ENCODE measurements at regions not wholly inside any gene's neighbourhood (a gene's known extent, or its start where the extent isn't known, plus 50 kb on each side); places are given as distances from the start of the nearest gene placed in this dataset.

DNA sequence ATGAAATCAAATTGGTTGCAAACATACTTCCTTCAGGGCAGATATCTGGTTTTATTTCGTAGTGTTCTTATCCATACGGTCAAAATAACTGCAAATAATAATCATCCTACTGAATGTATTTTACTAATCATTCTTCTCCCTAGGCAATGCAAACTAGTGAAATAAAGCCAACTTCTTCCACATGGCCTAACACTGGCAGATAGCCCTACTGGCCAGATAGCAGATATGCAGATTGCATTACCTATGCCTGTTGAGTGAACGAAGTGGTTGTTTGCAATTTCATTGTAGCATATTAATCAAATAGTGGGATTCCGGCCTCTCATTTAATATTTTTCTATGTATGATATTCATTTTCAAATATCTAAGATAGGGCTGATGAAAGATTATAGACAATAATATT is 116.2 kb downstream of the CENPF start:
- POLR2A ChIA-PET (ENCODE audit: unreplicated experiment): no interaction called here
- no peaks in the 10 kb centered on the region for H3F3A ChIP-seq (ENCODE audit: low read length, unreplicated experiment)
- no peaks in the 10 kb centered on the region for H3K79me2 ChIP-seq (ENCODE audit: low read length)
- no peak overlapping the region for H3K27ac ChIP-seq (ENCODE audit: low read length)
- no peaks in the 10 kb centered on the region for H3K36me3 ChIP-seq (ENCODE audit: low read depth, low read length)
- H3K4me3 ChIP-seq (ENCODE audit: low read length): no peak overlapping the region
- no TSS peak for BruUV-seq (replicated peaks)
- no peak overlapping the region for H3K4me2 ChIP-seq (ENCODE audit: low read length)
- H3K4me1 ChIP-seq (ENCODE audit: insufficient read depth, low read length): peaks cover 25% of the 10 kb centered on the region
- no peaks in the 10 kb centered on the region for H3K9me2 ChIP-seq (replicated peaks; ENCODE audit: low read length)
- H3K9me3 ChIP-seq (ENCODE audit: low read length): no peaks in the 10 kb centered on the region
- H3K27me3 ChIP-seq (ENCODE audit: low read length): no peaks in the 10 kb centered on the region
- ATAC-seq: peak; percentile 42
- H2AFZ ChIP-seq (ENCODE audit: low read length): no peak overlapping the region
- H3K9ac ChIP-seq (ENCODE audit: low read length): no peak overlapping the region
- intact Hi-C loops (cut with micrococcal nuclease): no loop called here
- no peaks in the 10 kb centered on the region for H4K20me1 ChIP-seq (ENCODE audit: low read length)
- CTCF ChIA-PET: no interaction called here
- peak; percentile 31 for DNase-seq
- peak; percentile 46 for TF ChIP-seq CTCF (conservative IDR thresholded peaks at IDR 0.05; ENCODE audit: low read depth, low read length)
- TF ChIP-seq EZH2 (IDR thresholded peaks at IDR 0.05; ENCODE audit: low read length, unreplicated experiment): no peak

DNA sequence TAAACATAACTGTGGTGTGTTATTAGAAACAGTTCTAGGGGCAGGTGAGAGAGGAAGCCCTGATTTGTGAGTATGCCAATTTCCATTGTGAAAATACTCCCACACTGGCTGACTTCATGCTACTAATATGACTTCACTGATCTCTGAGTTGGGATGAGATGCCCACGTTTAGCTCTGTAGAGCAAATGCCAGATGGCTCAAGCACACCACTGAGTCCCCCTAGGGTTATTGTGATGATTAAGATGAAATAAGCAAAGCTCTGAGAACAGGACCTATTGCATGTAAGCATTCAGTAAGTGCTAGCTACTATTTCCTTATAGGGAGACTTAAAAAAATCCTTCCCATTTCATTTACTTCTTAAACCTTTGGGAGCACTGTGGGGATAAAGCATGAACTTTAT is 117.6 kb downstream of the CENPF start:
- H3K9ac ChIP-seq (ENCODE audit: low read length): no peak overlapping the region
- no peaks in the 10 kb centered on the region for H3K9me2 ChIP-seq (replicated peaks; ENCODE audit: low read length)
- H3K36me3 ChIP-seq (ENCODE audit: low read depth, low read length): no peaks in the 10 kb centered on the region
- no peak for ATAC-seq
- H3K9me3 ChIP-seq (ENCODE audit: low read length): no peaks in the 10 kb centered on the region
- H2AFZ ChIP-seq (ENCODE audit: low read length): no peak overlapping the region
- peaks cover 25% of the 10 kb centered on the region for H3K4me1 ChIP-seq (ENCODE audit: insufficient read depth, low read length)
- no peaks in the 10 kb centered on the region for H3K79me2 ChIP-seq (ENCODE audit: low read length)
- H3K4me2 ChIP-seq (ENCODE audit: low read length): no peak overlapping the region
- no TSS peak for BruUV-seq (replicated peaks)
- no peaks in the 10 kb centered on the region for H3F3A ChIP-seq (ENCODE audit: low read length, unreplicated experiment)
- H3K4me3 ChIP-seq (ENCODE audit: low read length): no peak overlapping the region
- H3K27ac ChIP-seq (ENCODE audit: low read length): no peak overlapping the region
- ChIA-PET CTCF (no interaction called here), POLR2A (ENCODE audit: unreplicated experiment) (no interaction called here)
- TF ChIP-seq EZH2 (IDR thresholded peaks at IDR 0.05; ENCODE audit: low read length, unreplicated experiment) (no peak), EZH2phosphoT487 (IDR thresholded peaks at IDR 0.05; ENCODE audit: borderline replicate concordance, low read length) (no peak), CTCF (conservative IDR thresholded peaks at IDR 0.05; ENCODE audit: low read depth, low read length) (no peak)
- no peaks in the 10 kb centered on the region for H3K27me3 ChIP-seq (ENCODE audit: low read length)
- H4K20me1 ChIP-seq (ENCODE audit: low read length): no peaks in the 10 kb centered on the region
- intact Hi-C loops (cut with micrococcal nuclease): no loop called here
- DNase-seq: no peak

DNA sequence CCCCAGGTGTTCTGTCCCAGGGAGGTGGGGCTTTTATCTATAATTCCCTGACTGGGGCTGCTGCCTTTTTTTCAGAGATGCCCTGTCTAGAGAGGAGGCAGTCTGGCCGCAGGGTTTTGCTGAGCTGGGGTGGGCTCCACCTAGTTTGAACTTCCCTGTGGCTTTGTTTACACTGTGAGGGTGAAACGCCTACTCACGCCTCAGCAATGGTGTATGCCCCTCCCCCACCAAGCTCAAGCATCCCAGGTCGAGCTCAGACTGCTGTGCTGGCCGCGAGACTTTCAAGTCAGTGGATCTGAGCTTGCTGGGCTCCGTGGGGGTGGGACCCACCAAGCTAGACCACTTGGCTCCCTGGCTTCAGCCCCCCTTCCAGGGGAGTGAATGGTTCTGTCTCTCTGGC is 124.3 kb downstream of the CENPF start:
- H3K4me1 ChIP-seq (ENCODE audit: insufficient read depth, low read length): peaks cover 5% of the 10 kb centered on the region; the same call in 1 of the 2 replicates
- no peaks in the 10 kb centered on the region for H3K27me3 ChIP-seq (ENCODE audit: low read length)
- no peak overlapping the region for H2AFZ ChIP-seq (ENCODE audit: low read length)
- peak; percentile 24; the same call in 1 of the 2 replicates for ATAC-seq
- H3F3A ChIP-seq (ENCODE audit: low read length, unreplicated experiment): no peaks in the 10 kb centered on the region
- H3K9ac ChIP-seq (ENCODE audit: low read length): no peak overlapping the region
- DNase-seq: peak; percentile 43
- ChIA-PET POLR2A (ENCODE audit: unreplicated experiment) (no interaction called here), CTCF (no interaction called here)
- no peaks in the 10 kb centered on the region for H3K79me2 ChIP-seq (ENCODE audit: low read length)
- H3K4me2 ChIP-seq (ENCODE audit: low read length): peak overlapping the region; percentile 14; the same call in 1 of the 2 replicates
- no peaks in the 10 kb centered on the region for H3K9me2 ChIP-seq (replicated peaks; ENCODE audit: low read length)
- no peak overlapping the region for H3K4me3 ChIP-seq (ENCODE audit: low read length)
- intact Hi-C loops (cut with micrococcal nuclease): no loop called here
- no peaks in the 10 kb centered on the region for H3K9me3 ChIP-seq (ENCODE audit: low read length)
- TF ChIP-seq CTCF (conservative IDR thresholded peaks at IDR 0.05; ENCODE audit: low read depth, low read length): no peak
- no peak for TF ChIP-seq EZH2phosphoT487 (IDR thresholded peaks at IDR 0.05; ENCODE audit: borderline replicate concordance, low read length)
- no peak for TF ChIP-seq EZH2 (IDR thresholded peaks at IDR 0.05; ENCODE audit: low read length, unreplicated experiment)
- no peaks in the 10 kb centered on the region for H4K20me1 ChIP-seq (ENCODE audit: low read length)
- H3K36me3 ChIP-seq (ENCODE audit: low read depth, low read length): no peaks in the 10 kb centered on the region
- no TSS peak for BruUV-seq (replicated peaks)
- H3K27ac ChIP-seq (ENCODE audit: low read length): no peak overlapping the region
